WERI-Rb-1 (cell line): ENCODE measurements at regions not wholly inside any gene's neighbourhood (a gene's known extent, or its start where the extent isn't known, plus 50 kb on each side); places are given as distances from the start of the nearest gene placed in this dataset.

Experiments used
- DNase-seq: peaks from one replicate; pipeline ENCODE4 v3.0.0-alpha.2; 2020
- H3K27ac ChIP-seq: fragments of 250-450 bp; sonication (Bioruptor Pico); 2 replicates; pipeline ENCODE4 v1.5.1; 2020; ENCODE audit warnings: mild to moderate bottlenecking, moderate library complexity
- H3K27me3 ChIP-seq: fragments of 250-450 bp; sonication (Bioruptor Pico); 2 replicates; pipeline ENCODE4 v1.5.1; 2021; ENCODE audit warnings: mild to moderate bottlenecking, low read depth, moderate library complexity; ENCODE audit not compliant: insufficient read depth, severe bottlenecking
- H3K36me3 ChIP-seq: fragments of 250-450 bp; sonication (Bioruptor Pico); 2 replicates; pipeline ENCODE4 v1.5.1; 2020; ENCODE audit warnings: mild to moderate bottlenecking, moderate library complexity
- H3K4me3 ChIP-seq: 2 replicates; pipeline ENCODE4 v1.5.1; 2011; ENCODE audit warnings: low read depth, mild to moderate bottlenecking, control low read depth, low read length
- H3K9me3 ChIP-seq: fragments of 250-450 bp; sonication (Bioruptor Pico); 2 replicates; pipeline ENCODE4 v1.5.1; 2021; ENCODE audit warnings: mild to moderate bottlenecking, moderate library complexity; ENCODE audit not compliant: severe bottlenecking
- TF ChIP-seq, protein P1 (sequence below): IDR thresholded peaks from 2 replicates; pipeline ENCODE4 v1.5.1; 2011; ENCODE audit warnings: low read depth, mild to moderate bottlenecking, control low read depth, inconsistent platforms, low read length

- no peaks in the 10 kb centered on the region for H3K27me3 ChIP-seq
- TF ChIP-seq, protein P1, sequence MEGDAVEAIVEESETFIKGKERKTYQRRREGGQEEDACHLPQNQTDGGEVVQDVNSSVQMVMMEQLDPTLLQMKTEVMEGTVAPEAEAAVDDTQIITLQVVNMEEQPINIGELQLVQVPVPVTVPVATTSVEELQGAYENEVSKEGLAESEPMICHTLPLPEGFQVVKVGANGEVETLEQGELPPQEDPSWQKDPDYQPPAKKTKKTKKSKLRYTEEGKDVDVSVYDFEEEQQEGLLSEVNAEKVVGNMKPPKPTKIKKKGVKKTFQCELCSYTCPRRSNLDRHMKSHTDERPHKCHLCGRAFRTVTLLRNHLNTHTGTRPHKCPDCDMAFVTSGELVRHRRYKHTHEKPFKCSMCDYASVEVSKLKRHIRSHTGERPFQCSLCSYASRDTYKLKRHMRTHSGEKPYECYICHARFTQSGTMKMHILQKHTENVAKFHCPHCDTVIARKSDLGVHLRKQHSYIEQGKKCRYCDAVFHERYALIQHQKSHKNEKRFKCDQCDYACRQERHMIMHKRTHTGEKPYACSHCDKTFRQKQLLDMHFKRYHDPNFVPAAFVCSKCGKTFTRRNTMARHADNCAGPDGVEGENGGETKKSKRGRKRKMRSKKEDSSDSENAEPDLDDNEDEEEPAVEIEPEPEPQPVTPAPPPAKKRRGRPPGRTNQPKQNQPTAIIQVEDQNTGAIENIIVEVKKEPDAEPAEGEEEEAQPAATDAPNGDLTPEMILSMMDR, result no peak
- DNase-seq, result no peak
- H3K4me3 ChIP-seq, result no peak overlapping the region
- no peaks in the 10 kb centered on the region for H3K9me3 ChIP-seq
- H3K36me3 ChIP-seq, result no peaks in the 10 kb centered on the region
- no peak overlapping the region for H3K27ac ChIP-seq
These were observed 444.1 kb upstream of the TLE4 start for GRCh38 chr9:79127661-79128060.

- H3K9me3 ChIP-seq, result no peaks in the 10 kb centered on the region
- no peaks in the 10 kb centered on the region for H3K36me3 ChIP-seq
- H3K27me3 ChIP-seq, result no peaks in the 10 kb centered on the region
- H3K4me3 ChIP-seq, result no peak overlapping the region
- no peak overlapping the region for H3K27ac ChIP-seq
- peak; percentile 55 for DNase-seq
- TF ChIP-seq, protein P1, result peak; percentile 78
These were observed 441.8 kb upstream of the TLE4 start for GRCh38 chr9:79129865-79130480.

- H3K9me3 ChIP-seq, result no peaks in the 10 kb centered on the region
- peak; percentile 52 for DNase-seq
- no peaks in the 10 kb centered on the region for H3K36me3 ChIP-seq
- H3K27ac ChIP-seq, result no peak overlapping the region
- no peak overlapping the region for H3K4me3 ChIP-seq
- no peaks in the 10 kb centered on the region for H3K27me3 ChIP-seq
- TF ChIP-seq, protein P1, result no peak
These were observed 440.5 kb upstream of the TLE4 start for GRCh38 chr9:79131246-79131774.

DNA sequence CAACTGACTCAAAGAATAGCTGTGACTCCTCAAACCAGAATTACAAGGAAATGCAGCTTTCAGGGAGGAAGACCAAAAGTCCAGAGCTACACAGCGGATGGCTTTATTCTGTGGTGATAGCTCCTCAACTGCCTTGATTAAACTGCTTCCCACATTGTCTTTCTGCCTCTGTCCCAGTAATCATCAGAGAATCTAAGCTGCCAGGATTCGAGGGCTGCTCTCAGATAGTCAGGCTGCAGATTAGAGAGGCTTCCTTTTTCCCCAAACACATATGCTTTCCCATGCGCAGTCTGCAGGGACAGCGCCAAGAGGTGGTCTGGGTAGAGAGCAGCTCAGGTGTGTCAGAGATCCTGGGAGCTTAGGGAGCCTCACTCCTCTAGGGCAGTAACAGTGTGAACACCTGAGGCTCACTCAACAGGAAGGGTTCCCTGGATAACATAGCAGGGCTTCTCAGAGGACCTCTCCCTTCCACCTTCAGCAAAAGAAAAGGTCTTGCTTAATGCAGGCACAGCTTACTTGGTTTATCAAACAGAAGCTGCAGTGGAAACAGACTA lies 439.9 kb upstream of the TLE4 start:
- TF ChIP-seq, protein P1, result no peak
- Histone ChIP-seq H3K4me3 (no peak overlapping the region), H3K27me3 (no peaks in the 10 kb centered on the region), H3K27ac (no peak overlapping the region), H3K36me3 (no peaks in the 10 kb centered on the region), H3K9me3 (no peaks in the 10 kb centered on the region)
- DNase-seq, result peak; percentile 65

GRCh38 chr9:79134654-79135053 lies 437.1 kb upstream of the TLE4 start:
- Histone ChIP-seq H3K36me3 (no peaks in the 10 kb centered on the region), H3K4me3 (no peak overlapping the region), H3K27ac (no peak overlapping the region), H3K9me3 (no peaks in the 10 kb centered on the region), H3K27me3 (no peaks in the 10 kb centered on the region)
- TF ChIP-seq, protein P1, result peak; percentile 58
- DNase-seq, result peak; percentile 33
